H1 (cell line): ENCODE measurements at regions not wholly inside any gene's neighbourhood (a gene's known extent, or its start where the extent isn't known, plus 50 kb on each side); places are given as distances from the start of the nearest gene placed in this dataset.

Experiments used
- CREB1 ChIP-seq: IDR thresholded peaks from 2 replicates; pipeline ENCODE4 v1.6.1; 2012; ENCODE audit warnings: inconsistent platforms
- GABPA ChIP-seq: IDR thresholded peaks from 2 replicates; pipeline ENCODE4 v1.6.1; 2011; ENCODE audit warnings: mild to moderate bottlenecking, low read length, moderate library complexity, borderline replicate concordance; ENCODE audit not compliant: insufficient read depth
- NANOG ChIP-seq: IDR thresholded peaks from 2 replicates; pipeline ENCODE4 v1.6.1; 2011; ENCODE audit warnings: low read length, low read depth, mild to moderate bottlenecking, inconsistent platforms; ENCODE audit not compliant: insufficient read depth, poor library complexity, severe bottlenecking
- SRF ChIP-seq: IDR thresholded peaks from 2 replicates; pipeline ENCODE4 v1.6.1; 2011; ENCODE audit warnings: mild to moderate bottlenecking, low read depth, low read length, moderate library complexity
- TF ChIP-seq, protein P1 (sequence below): fragments of 300-600 bp; sonication (generic); IDR thresholded peaks from 2 replicates; pipeline ENCODE4 v1.7.1; 2012; ENCODE audit warnings: low read length, moderate library complexity, mild to moderate bottlenecking, inconsistent platforms; ENCODE audit not compliant: insufficient replicate concordance
- TF ChIP-seq, protein P2 (sequence below): IDR thresholded peaks from 2 replicates; pipeline ENCODE4 v1.6.1; 2012; ENCODE audit warnings: inconsistent platforms

DNA sequence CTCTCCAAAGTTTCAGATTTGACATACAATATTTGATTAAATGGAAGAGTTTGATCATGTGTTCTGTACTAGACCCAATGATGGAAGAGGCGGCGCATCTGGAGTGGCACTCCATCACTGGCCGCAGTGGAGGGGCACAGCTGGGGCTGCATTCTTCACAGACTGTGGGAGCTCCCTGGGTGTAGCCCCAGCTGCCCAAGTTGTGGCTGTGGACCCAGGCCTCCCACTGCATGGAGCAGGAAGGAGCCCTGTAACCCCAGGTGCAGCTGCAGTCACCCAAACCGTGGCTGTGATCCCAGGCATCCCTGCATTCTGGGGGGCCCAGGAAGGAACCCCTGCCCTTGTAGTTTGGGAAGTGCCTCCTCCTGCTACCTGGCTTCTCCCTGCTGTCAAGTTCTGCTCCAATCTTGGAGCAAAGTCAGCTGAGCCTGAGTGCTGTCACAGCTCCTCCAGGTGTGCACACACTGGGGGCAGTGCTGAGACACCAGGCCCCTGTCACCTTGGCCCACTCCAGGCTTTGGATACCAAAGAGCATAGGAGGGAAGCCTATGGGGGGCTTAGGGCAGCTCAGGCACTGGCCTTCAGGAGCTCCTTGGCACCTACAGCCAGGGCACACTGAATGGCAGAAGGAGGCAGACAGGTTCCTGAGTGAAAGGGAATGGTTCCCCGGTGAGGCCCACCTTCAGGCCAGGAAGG is 651.9 kb upstream of the BCHE start (continued):
- TF ChIP-seq, protein P1, sequence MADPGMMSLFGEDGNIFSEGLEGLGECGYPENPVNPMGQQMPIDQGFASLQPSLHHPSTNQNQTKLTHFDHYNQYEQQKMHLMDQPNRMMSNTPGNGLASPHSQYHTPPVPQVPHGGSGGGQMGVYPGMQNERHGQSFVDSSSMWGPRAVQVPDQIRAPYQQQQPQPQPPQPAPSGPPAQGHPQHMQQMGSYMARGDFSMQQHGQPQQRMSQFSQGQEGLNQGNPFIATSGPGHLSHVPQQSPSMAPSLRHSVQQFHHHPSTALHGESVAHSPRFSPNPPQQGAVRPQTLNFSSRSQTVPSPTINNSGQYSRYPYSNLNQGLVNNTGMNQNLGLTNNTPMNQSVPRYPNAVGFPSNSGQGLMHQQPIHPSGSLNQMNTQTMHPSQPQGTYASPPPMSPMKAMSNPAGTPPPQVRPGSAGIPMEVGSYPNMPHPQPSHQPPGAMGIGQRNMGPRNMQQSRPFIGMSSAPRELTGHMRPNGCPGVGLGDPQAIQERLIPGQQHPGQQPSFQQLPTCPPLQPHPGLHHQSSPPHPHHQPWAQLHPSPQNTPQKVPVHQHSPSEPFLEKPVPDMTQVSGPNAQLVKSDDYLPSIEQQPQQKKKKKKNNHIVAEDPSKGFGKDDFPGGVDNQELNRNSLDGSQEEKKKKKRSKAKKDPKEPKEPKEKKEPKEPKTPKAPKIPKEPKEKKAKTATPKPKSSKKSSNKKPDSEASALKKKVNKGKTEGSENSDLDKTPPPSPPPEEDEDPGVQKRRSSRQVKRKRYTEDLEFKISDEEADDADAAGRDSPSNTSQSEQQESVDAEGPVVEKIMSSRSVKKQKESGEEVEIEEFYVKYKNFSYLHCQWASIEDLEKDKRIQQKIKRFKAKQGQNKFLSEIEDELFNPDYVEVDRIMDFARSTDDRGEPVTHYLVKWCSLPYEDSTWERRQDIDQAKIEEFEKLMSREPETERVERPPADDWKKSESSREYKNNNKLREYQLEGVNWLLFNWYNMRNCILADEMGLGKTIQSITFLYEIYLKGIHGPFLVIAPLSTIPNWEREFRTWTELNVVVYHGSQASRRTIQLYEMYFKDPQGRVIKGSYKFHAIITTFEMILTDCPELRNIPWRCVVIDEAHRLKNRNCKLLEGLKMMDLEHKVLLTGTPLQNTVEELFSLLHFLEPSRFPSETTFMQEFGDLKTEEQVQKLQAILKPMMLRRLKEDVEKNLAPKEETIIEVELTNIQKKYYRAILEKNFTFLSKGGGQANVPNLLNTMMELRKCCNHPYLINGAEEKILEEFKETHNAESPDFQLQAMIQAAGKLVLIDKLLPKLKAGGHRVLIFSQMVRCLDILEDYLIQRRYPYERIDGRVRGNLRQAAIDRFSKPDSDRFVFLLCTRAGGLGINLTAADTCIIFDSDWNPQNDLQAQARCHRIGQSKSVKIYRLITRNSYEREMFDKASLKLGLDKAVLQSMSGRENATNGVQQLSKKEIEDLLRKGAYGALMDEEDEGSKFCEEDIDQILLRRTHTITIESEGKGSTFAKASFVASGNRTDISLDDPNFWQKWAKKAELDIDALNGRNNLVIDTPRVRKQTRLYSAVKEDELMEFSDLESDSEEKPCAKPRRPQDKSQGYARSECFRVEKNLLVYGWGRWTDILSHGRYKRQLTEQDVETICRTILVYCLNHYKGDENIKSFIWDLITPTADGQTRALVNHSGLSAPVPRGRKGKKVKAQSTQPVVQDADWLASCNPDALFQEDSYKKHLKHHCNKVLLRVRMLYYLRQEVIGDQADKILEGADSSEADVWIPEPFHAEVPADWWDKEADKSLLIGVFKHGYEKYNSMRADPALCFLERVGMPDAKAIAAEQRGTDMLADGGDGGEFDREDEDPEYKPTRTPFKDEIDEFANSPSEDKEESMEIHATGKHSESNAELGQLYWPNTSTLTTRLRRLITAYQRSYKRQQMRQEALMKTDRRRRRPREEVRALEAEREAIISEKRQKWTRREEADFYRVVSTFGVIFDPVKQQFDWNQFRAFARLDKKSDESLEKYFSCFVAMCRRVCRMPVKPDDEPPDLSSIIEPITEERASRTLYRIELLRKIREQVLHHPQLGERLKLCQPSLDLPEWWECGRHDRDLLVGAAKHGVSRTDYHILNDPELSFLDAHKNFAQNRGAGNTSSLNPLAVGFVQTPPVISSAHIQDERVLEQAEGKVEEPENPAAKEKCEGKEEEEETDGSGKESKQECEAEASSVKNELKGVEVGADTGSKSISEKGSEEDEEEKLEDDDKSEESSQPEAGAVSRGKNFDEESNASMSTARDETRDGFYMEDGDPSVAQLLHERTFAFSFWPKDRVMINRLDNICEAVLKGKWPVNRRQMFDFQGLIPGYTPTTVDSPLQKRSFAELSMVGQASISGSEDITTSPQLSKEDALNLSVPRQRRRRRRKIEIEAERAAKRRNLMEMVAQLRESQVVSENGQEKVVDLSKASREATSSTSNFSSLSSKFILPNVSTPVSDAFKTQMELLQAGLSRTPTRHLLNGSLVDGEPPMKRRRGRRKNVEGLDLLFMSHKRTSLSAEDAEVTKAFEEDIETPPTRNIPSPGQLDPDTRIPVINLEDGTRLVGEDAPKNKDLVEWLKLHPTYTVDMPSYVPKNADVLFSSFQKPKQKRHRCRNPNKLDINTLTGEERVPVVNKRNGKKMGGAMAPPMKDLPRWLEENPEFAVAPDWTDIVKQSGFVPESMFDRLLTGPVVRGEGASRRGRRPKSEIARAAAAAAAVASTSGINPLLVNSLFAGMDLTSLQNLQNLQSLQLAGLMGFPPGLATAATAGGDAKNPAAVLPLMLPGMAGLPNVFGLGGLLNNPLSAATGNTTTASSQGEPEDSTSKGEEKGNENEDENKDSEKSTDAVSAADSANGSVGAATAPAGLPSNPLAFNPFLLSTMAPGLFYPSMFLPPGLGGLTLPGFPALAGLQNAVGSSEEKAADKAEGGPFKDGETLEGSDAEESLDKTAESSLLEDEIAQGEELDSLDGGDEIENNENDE: no peak
- TF ChIP-seq, protein P2, sequence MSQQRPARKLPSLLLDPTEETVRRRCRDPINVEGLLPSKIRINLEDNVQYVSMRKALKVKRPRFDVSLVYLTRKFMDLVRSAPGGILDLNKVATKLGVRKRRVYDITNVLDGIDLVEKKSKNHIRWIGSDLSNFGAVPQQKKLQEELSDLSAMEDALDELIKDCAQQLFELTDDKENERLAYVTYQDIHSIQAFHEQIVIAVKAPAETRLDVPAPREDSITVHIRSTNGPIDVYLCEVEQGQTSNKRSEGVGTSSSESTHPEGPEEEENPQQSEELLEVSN: no peak
- TF ChIP-seq SRF (no peak), GABPA (no peak), NANOG (no peak), CREB1 (no peak)
